Thoracic aorta (tissue), 2 donors: ENCODE measurements at regions not wholly inside any gene's neighbourhood (a gene's known extent, or its start where the extent isn't known, plus 50 kb on each side); places are given as distances from the start of the nearest gene placed in this dataset.
"Not testable (repeated sequence)": the region's sequence is repeated elsewhere in the genome, so short reads cannot be mapped to it uniquely, and the experiment has no call there.

ENCODE experiments used
- ATAC-seq: fragments of 150-250 bp; one replicate; pipeline ENCODE4 v1.8.0; 2017; ENCODE audit warnings: low read depth; ENCODE audit not compliant: insufficient number of reproducible peaks, low FRiP score
- DNase-seq: peaks from one replicate; pipeline ENCODE4 v3.0.0-alpha.2; 2020; ENCODE audit warnings: low spot score
- H3K27ac ChIP-seq, 2 donors: fragments of 200-600 bp; sonication (generic); 1 replicate in 1 of 2; 2 replicates in 1 of 2; pipeline ENCODE4 v1.5.1; 2016; ENCODE audit warnings: mild to moderate bottlenecking in 2 of 2, moderate library complexity in 2 of 2
- H3K27me3 ChIP-seq: fragments of 200-600 bp; sonication (generic); replicated peaks from 2 replicates; pipeline ENCODE4 v1.6.0; 2016; ENCODE audit warnings: mild to moderate bottlenecking; ENCODE audit not compliant: insufficient read depth
- H3K36me3 ChIP-seq: fragments of 200-600 bp; sonication (generic); one replicate; pipeline ENCODE4 v1.5.1; 2016
- H3K4me1 ChIP-seq, 2 donors: fragments of 200-600 bp; sonication (generic); 1 replicate in 1 of 2; 2 replicates in 1 of 2; pipeline versions ENCODE4 v1.5.1 to v1.6.0; 2016; ENCODE audit warnings: low read depth in 2 of 2, mild to moderate bottlenecking in 1 of 2; ENCODE audit not compliant: control insufficient read depth in 1 of 2
- H3K4me3 ChIP-seq: fragments of 200-600 bp; sonication (generic); 2 replicates; pipeline ENCODE4 v1.5.1; 2016; ENCODE audit warnings: mild to moderate bottlenecking
- H3K9me3 ChIP-seq: fragments of 200-600 bp; sonication (generic); 2 replicates; pipeline ENCODE4 v1.5.1; 2016
- TF ChIP-seq, protein P1 (sequence below): fragments of 200-600 bp; sonication (generic); IDR thresholded peaks from one replicate; pipeline ENCODE4 v1.5.1; 2019; ENCODE audit warnings: antibody characterized with exemption

DNA sequence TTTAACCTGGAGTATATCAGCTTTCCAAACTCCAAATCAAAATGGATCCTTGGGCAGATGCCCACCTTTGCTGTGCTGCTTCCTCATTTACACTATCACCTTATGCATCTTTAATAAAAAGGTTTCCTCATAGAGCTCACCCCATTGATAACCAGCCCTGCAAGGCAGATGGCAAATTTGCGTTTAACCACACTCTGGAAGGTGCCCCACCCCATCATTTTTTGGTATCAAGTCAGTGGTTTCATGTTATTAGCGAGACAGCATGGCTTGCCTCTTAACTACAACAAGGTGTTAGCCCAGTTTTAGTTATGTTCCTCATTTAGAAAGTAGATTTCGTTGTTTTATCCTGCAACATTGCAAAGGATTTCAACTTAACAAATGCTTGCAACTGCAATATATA lies 214.0 kb upstream of the WDFY3 start:
- Histone ChIP-seq H3K4me1 (no peaks in the 10 kb centered on the region), H3K4me3 (no peak overlapping the region), H3K27ac (no peak overlapping the region), H3K36me3 (no peaks in the 10 kb centered on the region), H3K27me3 (no peaks in the 10 kb centered on the region), H3K9me3 (no peaks in the 10 kb centered on the region)
- TF ChIP-seq, protein P1, sequence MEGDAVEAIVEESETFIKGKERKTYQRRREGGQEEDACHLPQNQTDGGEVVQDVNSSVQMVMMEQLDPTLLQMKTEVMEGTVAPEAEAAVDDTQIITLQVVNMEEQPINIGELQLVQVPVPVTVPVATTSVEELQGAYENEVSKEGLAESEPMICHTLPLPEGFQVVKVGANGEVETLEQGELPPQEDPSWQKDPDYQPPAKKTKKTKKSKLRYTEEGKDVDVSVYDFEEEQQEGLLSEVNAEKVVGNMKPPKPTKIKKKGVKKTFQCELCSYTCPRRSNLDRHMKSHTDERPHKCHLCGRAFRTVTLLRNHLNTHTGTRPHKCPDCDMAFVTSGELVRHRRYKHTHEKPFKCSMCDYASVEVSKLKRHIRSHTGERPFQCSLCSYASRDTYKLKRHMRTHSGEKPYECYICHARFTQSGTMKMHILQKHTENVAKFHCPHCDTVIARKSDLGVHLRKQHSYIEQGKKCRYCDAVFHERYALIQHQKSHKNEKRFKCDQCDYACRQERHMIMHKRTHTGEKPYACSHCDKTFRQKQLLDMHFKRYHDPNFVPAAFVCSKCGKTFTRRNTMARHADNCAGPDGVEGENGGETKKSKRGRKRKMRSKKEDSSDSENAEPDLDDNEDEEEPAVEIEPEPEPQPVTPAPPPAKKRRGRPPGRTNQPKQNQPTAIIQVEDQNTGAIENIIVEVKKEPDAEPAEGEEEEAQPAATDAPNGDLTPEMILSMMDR: no peak
- ATAC-seq: no peak
- no peak for DNase-seq

DNA sequence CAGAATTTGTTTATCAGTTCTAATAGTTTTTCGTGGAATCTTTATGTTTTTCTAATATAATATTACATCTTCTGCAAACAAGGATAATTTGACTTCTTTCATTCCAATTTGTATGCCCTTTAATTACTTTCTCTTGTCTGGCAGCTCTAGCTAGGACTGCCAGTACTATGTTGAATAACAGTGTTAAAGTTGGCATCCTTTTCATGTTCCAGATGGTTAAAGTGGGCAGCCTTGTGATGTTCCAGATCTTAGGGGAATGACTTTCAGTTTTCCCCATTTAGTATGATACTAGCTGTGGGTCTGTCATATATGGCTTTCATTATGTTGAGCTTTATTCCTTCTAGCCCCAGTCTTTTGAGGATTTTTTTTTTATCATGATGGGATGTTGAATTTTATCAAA lies 220.6 kb upstream of the WDFY3 start:
- H3K27ac ChIP-seq: no peak overlapping the region
- TF ChIP-seq, protein P1: no peak
- ATAC-seq (no peak), DNase-seq (no peak)
- H3K27me3 ChIP-seq: no peaks in the 10 kb centered on the region
- no peaks in the 10 kb centered on the region for H3K9me3 ChIP-seq
- no peaks in the 10 kb centered on the region for H3K4me1 ChIP-seq
- no peak overlapping the region for H3K4me3 ChIP-seq
- no peaks in the 10 kb centered on the region for H3K36me3 ChIP-seq

DNA sequence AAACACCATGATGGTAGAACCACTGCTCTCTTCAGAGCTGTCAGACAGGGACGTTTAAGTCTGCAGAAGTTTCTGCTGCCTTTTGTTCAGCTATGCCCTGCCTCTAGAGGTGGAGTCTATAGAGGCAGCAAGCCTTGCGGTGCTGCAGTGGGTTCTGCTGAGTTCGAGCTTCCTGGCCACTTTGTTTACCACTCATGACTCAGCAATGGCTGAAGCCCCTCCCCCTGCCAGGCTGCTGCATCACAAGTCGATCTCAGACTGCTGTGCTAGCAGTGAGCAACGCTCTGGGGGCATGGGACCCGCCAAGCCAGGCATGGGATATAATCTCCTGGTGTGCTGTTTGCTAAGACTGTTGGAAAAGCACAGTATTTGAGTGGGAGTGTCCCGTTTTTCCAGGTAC lies 229.5 kb upstream of the WDFY3 start:
- DNase-seq, H3K27me3 ChIP-seq, H3K4me3 ChIP-seq, ATAC-seq, H3K9me3 ChIP-seq, H3K36me3 ChIP-seq, H3K27ac ChIP-seq, H3K4me1 ChIP-seq: not testable (repeated sequence)

GRCh38 chr4:85200106-85200505 lies 233.6 kb upstream of the WDFY3 start:
- no peaks in the 10 kb centered on the region for H3K27me3 ChIP-seq
- no peak overlapping the region for H3K27ac ChIP-seq
- DNase-seq: no peak
- H3K4me1 ChIP-seq: no peaks in the 10 kb centered on the region
- no peak for ATAC-seq
- peaks cover 8% of the 10 kb centered on the region for H3K9me3 ChIP-seq
- TF ChIP-seq, protein P1: no peak
- no peak overlapping the region for H3K4me3 ChIP-seq
- H3K36me3 ChIP-seq: no peaks in the 10 kb centered on the region

GRCh38 chr4:85209161-85209560 lies 242.7 kb upstream of the WDFY3 start:
- Histone ChIP-seq H3K4me1 (no peaks in the 10 kb centered on the region), H3K27me3 (no peaks in the 10 kb centered on the region), H3K36me3 (no peaks in the 10 kb centered on the region), H3K9me3 (peaks cover 9% of the 10 kb centered on the region), H3K4me3 (no peak overlapping the region), H3K27ac (no peak overlapping the region)
- TF ChIP-seq, protein P1: no peak
- DNase-seq: no peak
- ATAC-seq: no peak

DNA sequence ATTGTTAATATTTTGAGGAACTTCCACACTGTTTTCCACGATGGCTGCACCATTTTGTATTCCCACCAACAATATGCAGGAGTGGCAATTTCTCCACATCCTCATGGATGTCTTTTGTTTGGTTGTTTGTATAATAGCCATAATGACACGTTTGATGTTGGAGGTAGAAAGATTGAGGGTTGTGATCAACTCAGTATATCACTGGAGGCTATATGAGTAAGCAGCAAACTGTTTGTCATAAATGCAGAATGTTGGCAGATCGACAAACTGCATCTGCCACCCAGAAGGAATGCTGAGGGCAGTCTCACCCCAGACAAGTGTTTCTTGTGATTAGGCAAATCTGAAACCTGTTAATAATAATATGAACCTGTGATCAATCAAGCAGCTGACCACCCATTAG lies 243.9 kb upstream of the WDFY3 start:
- ATAC-seq (no peak), DNase-seq (no peak)
- Histone ChIP-seq H3K27me3 (no peaks in the 10 kb centered on the region), H3K27ac (no peak overlapping the region), H3K4me3 (no peak overlapping the region), H3K36me3 (no peaks in the 10 kb centered on the region), H3K9me3 (peaks cover 8% of the 10 kb centered on the region), H3K4me1 (no peaks in the 10 kb centered on the region)
- TF ChIP-seq, protein P1: no peak

DNA sequence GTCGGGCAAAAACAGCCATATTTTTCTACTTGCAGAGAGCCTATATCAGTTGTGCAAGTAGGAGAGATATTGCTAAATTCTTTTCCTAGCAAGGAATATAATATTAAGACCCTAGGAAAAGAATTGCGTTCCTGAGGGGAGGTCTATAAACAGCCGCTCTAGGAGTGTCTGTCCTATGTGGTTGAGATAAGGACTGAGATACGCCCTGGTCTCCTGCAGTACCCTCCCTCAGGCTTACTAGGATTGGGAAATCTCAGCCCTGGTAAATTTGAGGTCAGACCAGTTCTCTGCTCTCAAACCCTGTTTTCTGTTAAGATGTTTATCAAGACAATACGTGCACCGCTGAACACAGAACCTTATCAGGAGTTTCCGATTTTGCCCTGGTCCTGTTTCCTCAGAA lies 250.1 kb upstream of the WDFY3 start:
- H3K9me3 ChIP-seq, ATAC-seq, DNase-seq: not testable (repeated sequence)

More for the DNA sequence above, 250.1 kb upstream of the WDFY3 start:
- not testable (repeated sequence) for H3K27me3 ChIP-seq, H3K4me1 ChIP-seq, H3K27ac ChIP-seq, H3K4me3 ChIP-seq, H3K36me3 ChIP-seq
